B cell (primary cell): ENCODE measurements at regions not wholly inside any gene's neighbourhood (a gene's known extent, or its start where the extent isn't known, plus 50 kb on each side); places are given as distances from the start of the nearest gene placed in this dataset.
A peak's percentile ranks its signal among the peaks of the same experiment; 100 is the strongest.

Experiments
- ATAC-seq: fragments of 200-7000 bp; cut with Tn5 transposase; one replicate; pipeline ENCODE4 v1.10.0; 2021; ENCODE audit warnings: low read depth, mild to moderate bottlenecking, moderate number of reproducible peaks, moderate library complexity
- CTCF ChIA-PET: fragments of 350-600 bp; sonication (Branson Sonifier 250); formaldehyde crosslinking; loops from one replicate; lab custom pipeline; 2021; ENCODE audit warnings: antibody characterized with exemption, inconsistent platforms; lab: Charles Lee
- POLR2A ChIA-PET: fragments of 350-600 bp; sonication (Branson Sonifier 250); formaldehyde crosslinking; loops from one replicate; lab custom pipeline; 2021; ENCODE audit warnings: antibody characterized with exemption; lab: Charles Lee
- DNase-seq: peaks from one replicate; pipeline ENCODE4 v3.0.0; 2013
- H2AFZ ChIP-seq: 2 replicates; pipeline ENCODE4 v1.6.1; 2012; ENCODE audit warnings: mild to moderate bottlenecking, low read depth, low read length; ENCODE audit not compliant: insufficient read depth, poor library complexity, severe bottlenecking
- H3K27ac ChIP-seq, 2 donors: 1 replicate in 1 of 2; 2 replicates in 1 of 2; pipeline ENCODE4 v1.5.1; 2012 to 2013; ENCODE audit warnings: low read length in 2 of 2, mild to moderate bottlenecking in 2 of 2, moderate library complexity in 1 of 2
- H3K27me3 ChIP-seq, 4 experiments: fragments of 200-600 bp in 1 of 4; sonication (generic) in 1 of 4; replicated peaks in 1 of 4; 1 replicate in 2 of 4; 2 replicates in 2 of 4; pipeline versions ENCODE4 v1.6.1 to v1.7.0; 2013 to 2016; ENCODE audit warnings: low read length in 3 of 4, mild to moderate bottlenecking in 2 of 4, mixed read lengths in 1 of 4, moderate library complexity in 1 of 4; ENCODE audit not compliant: insufficient read depth in 4 of 4, control insufficient read depth in 3 of 4; ENCODE audit errors: control extremely low read depth in 1 of 4
- H3K36me3 ChIP-seq, 2 experiments: replicated peaks in 1 of 2; 1 replicate in 1 of 2; 2 replicates in 1 of 2; pipeline versions ENCODE4 v1.6.1 to v1.7.1; 2013; ENCODE audit warnings: low read length in 1 of 2; ENCODE audit not compliant: insufficient read depth in 2 of 2, control insufficient read depth in 1 of 2; ENCODE audit errors: control extremely low read depth in 1 of 2, extremely low read depth in 1 of 2
- H3K4me1 ChIP-seq, 2 donors: fragments of 200-600 bp in 1 of 2; sonication (generic) in 1 of 2; 1 replicate in 1 of 2; 2 replicates in 1 of 2; pipeline versions ENCODE4 v1.5.1 to v1.6.1; 2013 to 2017; ENCODE audit warnings: low read length in 2 of 2; ENCODE audit not compliant: control insufficient read depth in 2 of 2, insufficient read depth in 2 of 2
- H3K4me2 ChIP-seq: replicated peaks from 2 replicates; pipeline ENCODE3; 2012; ENCODE audit warnings: mild to moderate bottlenecking, low read depth, low read length; ENCODE audit not compliant: poor library complexity, severe bottlenecking
- H3K4me3 ChIP-seq, 5 experiments: fragments of 200-600 bp in 1 of 5; sonication (generic) in 1 of 5; 1 replicate in 3 of 5; 2 replicates in 2 of 5; pipeline versions ENCODE4 v1.5.1 to v1.7.0; 2011 to 2016; ENCODE audit warnings: low read length in 4 of 5, mild to moderate bottlenecking in 4 of 5, low read depth in 2 of 5, control low read depth in 1 of 5, moderate library complexity in 1 of 5; ENCODE audit not compliant: insufficient read depth in 1 of 5; ENCODE audit errors: control extremely low read depth in 1 of 5, extremely low read depth in 1 of 5
- H3K79me2 ChIP-seq: fragments of 200-600 bp; sonication (generic); one replicate; pipeline ENCODE4 v1.6.0; 2016; ENCODE audit warnings: low read length; ENCODE audit not compliant: control insufficient read depth, insufficient read depth
- H3K9ac ChIP-seq: fragments of 200-600 bp; sonication (generic); 2 replicates; pipeline ENCODE4 v1.6.1; 2017; ENCODE audit warnings: mild to moderate bottlenecking, low read length, moderate library complexity
- H3K9me3 ChIP-seq, 3 donors: one replicate each; pipeline versions ENCODE4 v1.6.1 to v1.7.1; 2013; ENCODE audit warnings: low read length in 2 of 3; ENCODE audit not compliant: control insufficient read depth in 2 of 3, insufficient read depth in 1 of 3; ENCODE audit errors: control extremely low read depth in 1 of 3
- H4K20me1 ChIP-seq: 2 replicates; pipeline ENCODE4 v1.6.0; 2012; ENCODE audit warnings: mild to moderate bottlenecking, low read length; ENCODE audit not compliant: insufficient read depth, control insufficient read depth, poor library complexity, severe bottlenecking
- H3K27ac Mint-ChIP-seq: one replicate; pipeline ENCODE4 v1.8.0; 2021; ENCODE audit warnings: mixed read lengths
- H3K27me3 Mint-ChIP-seq: one replicate; pipeline ENCODE4 v1.8.0; 2021; ENCODE audit warnings: mixed read lengths
- H3K4me1 Mint-ChIP-seq: one replicate; pipeline ENCODE4 v1.8.0; 2021; ENCODE audit warnings: mixed read lengths
- H3K4me3 Mint-ChIP-seq: one replicate; pipeline ENCODE4 v1.8.0; 2021; ENCODE audit warnings: mixed read lengths
- H3K9me3 Mint-ChIP-seq: one replicate; pipeline ENCODE4 v1.8.0; 2022; ENCODE audit warnings: mixed read lengths; ENCODE audit not compliant: insufficient read depth
- EZH2 ChIP-seq: IDR thresholded peaks from 2 replicates; pipeline ENCODE4 v1.6.1; 2012; ENCODE audit warnings: borderline replicate concordance, low read depth, mild to moderate bottlenecking, moderate library complexity, low read length; ENCODE audit not compliant: insufficient read depth, poor library complexity, severe bottlenecking
- WGBS: methylation state at CpG from one replicate; pipeline ENCODE4 v1.1.5; 2013; ENCODE audit warnings: missing lambda C conversion rate; ENCODE audit not compliant: insufficient coverage; 5-methylcytosine and 5-hydroxymethylcytosine counted together
- intact Hi-C: fragments of 100-400 bp; cut with micrococcal nuclease; formaldehyde crosslinking; loops from one replicate; pipeline ENCODE4 v1.10.0; 2022
- TF ChIP-seq, protein P1 (sequence below): fragments of 200-600 bp; IDR thresholded peaks from one replicate; pipeline ENCODE4 v1.8.0; 2022; ENCODE audit warnings: antibody characterized with exemption, mild to moderate bottlenecking

GRCh38 chr21:36589352-36589971 is 109.5 kb upstream of the SIM2 start:
- no peaks in the 10 kb centered on the region for H3K4me1 Mint-ChIP-seq
- 0% methylated on average over 2 of the region's 10 CpGs for WGBS
- intact Hi-C loops, result no loop called here
- TF ChIP-seq, protein P1, sequence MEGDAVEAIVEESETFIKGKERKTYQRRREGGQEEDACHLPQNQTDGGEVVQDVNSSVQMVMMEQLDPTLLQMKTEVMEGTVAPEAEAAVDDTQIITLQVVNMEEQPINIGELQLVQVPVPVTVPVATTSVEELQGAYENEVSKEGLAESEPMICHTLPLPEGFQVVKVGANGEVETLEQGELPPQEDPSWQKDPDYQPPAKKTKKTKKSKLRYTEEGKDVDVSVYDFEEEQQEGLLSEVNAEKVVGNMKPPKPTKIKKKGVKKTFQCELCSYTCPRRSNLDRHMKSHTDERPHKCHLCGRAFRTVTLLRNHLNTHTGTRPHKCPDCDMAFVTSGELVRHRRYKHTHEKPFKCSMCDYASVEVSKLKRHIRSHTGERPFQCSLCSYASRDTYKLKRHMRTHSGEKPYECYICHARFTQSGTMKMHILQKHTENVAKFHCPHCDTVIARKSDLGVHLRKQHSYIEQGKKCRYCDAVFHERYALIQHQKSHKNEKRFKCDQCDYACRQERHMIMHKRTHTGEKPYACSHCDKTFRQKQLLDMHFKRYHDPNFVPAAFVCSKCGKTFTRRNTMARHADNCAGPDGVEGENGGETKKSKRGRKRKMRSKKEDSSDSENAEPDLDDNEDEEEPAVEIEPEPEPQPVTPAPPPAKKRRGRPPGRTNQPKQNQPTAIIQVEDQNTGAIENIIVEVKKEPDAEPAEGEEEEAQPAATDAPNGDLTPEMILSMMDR, result no peak
- TF ChIP-seq EZH2, result no peak
- H2AFZ ChIP-seq, result no peak overlapping the region
- H3K79me2 ChIP-seq, result no peaks in the 10 kb centered on the region
- peak; percentile 4 for DNase-seq
- no peaks in the 10 kb centered on the region for H3K27me3 ChIP-seq
- no peak overlapping the region for H3K27ac Mint-ChIP-seq
- no peaks in the 10 kb centered on the region for H3K4me1 ChIP-seq
- POLR2A ChIA-PET, result no interaction called here
- H3K4me3 ChIP-seq, result no peak overlapping the region
- H3K27me3 Mint-ChIP-seq, result peaks cover 6% of the 10 kb centered on the region
- H3K4me3 Mint-ChIP-seq, result no peak overlapping the region
- no peak overlapping the region for H3K4me2 ChIP-seq
- H3K9me3 Mint-ChIP-seq, result no peaks in the 10 kb centered on the region
- H3K9me3 ChIP-seq, result no peaks in the 10 kb centered on the region
- no peak for ATAC-seq
- no peaks in the 10 kb centered on the region for H4K20me1 ChIP-seq
- no peak overlapping the region for H3K27ac ChIP-seq
- CTCF ChIA-PET, result no interaction called here
- no peak overlapping the region for H3K9ac ChIP-seq
- no peaks in the 10 kb centered on the region for H3K36me3 ChIP-seq

- Histone ChIP-seq H3K79me2 (no peaks in the 10 kb centered on the region), H4K20me1 (no peaks in the 10 kb centered on the region), H3K36me3 (no peaks in the 10 kb centered on the region), H2AFZ (no peak overlapping the region), H3K4me1 (no peaks in the 10 kb centered on the region), H3K9me3 (no peaks in the 10 kb centered on the region), H3K4me3 (no peak overlapping the region), H3K4me2 (no peak overlapping the region), H3K27me3 (peaks cover 0 to 3% (median 0%) of the 10 kb centered on the region in 4 experiments), H3K27ac (no peak overlapping the region), H3K9ac (no peak overlapping the region)
- ChIA-PET CTCF (no interaction called here), POLR2A (no interaction called here)
- H3K4me3 Mint-ChIP-seq, result no peak overlapping the region
- DNase-seq (no peak), ATAC-seq (no peak)
- intact Hi-C loops, result no loop called here
- H3K9me3 Mint-ChIP-seq, result no peaks in the 10 kb centered on the region
- H3K4me1 Mint-ChIP-seq, result no peaks in the 10 kb centered on the region
- TF ChIP-seq EZH2, result no peak
- TF ChIP-seq, protein P1, result no peak
- H3K27ac Mint-ChIP-seq, result no peak overlapping the region
- 85% methylated on average over 13 of the region's 16 CpGs for WGBS
- H3K27me3 Mint-ChIP-seq, result peaks cover 13% of the 10 kb centered on the region
Measured at GRCh38 chr21:36591326-36591970, 107.5 kb upstream of the SIM2 start.
